ENCODE measurements at regions not wholly inside any gene's neighbourhood (a gene's known extent, or its start where the extent isn't known, plus 50 kb on each side); places are given as distances from the start of the nearest gene placed in this dataset.

GRCh38 chr7:13308423-13308822, 621.0 kb downstream of the ARL4A start:
- no peak for DNase-seq (ENCODE audit: low read depth)
- H3K4me3 ChIP-seq (ENCODE audit: control insufficient read depth, low read depth, low read length), result no peak overlapping the region
- TF ChIP-seq CTCF (IDR thresholded peaks at IDR 0.05; ENCODE audit: control insufficient read depth, insufficient read depth, low read depth, low read length, missing control alignments), result no peak

- no peak for TF ChIP-seq CTCF (IDR thresholded peaks at IDR 0.05; ENCODE audit: control insufficient read depth, insufficient read depth, low read depth, low read length, missing control alignments)
These were observed 622.1 kb downstream of the ARL4A start for GRCh38 chr7:13309535-13309934.

GRCh38 chr7:13312307-13312706, 624.9 kb downstream of the ARL4A start:
- DNase-seq (ENCODE audit: low read depth), result no peak
- H3K4me3 ChIP-seq (ENCODE audit: control insufficient read depth, low read depth, low read length), result no peak overlapping the region
- TF ChIP-seq CTCF (IDR thresholded peaks at IDR 0.05; ENCODE audit: control insufficient read depth, insufficient read depth, low read depth, low read length, missing control alignments), result no peak

More at GRCh38 chr7:13309535-13309934, 622.1 kb downstream of the ARL4A start:
- H3K4me3 ChIP-seq (ENCODE audit: control insufficient read depth, low read depth, low read length), result no peak overlapping the region
- DNase-seq (ENCODE audit: low read depth), result no peak

GRCh38 chr7:13320333-13320732, 632.9 kb downstream of the ARL4A start:
- no peak for TF ChIP-seq CTCF (IDR thresholded peaks at IDR 0.05; ENCODE audit: control insufficient read depth, insufficient read depth, low read depth, low read length, missing control alignments)
- H3K4me3 ChIP-seq (ENCODE audit: control insufficient read depth, low read depth, low read length), result no peak overlapping the region
- no peak for DNase-seq (ENCODE audit: low read depth)

GRCh38 chr7:13321316-13321715, 633.9 kb downstream of the ARL4A start:
- TF ChIP-seq CTCF (IDR thresholded peaks at IDR 0.05; ENCODE audit: control insufficient read depth, insufficient read depth, low read depth, low read length, missing control alignments), result no peak
- no peak for DNase-seq (ENCODE audit: low read depth)
- no peak overlapping the region for H3K4me3 ChIP-seq (ENCODE audit: control insufficient read depth, low read depth, low read length)

- no peak overlapping the region for H3K4me3 ChIP-seq (ENCODE audit: control insufficient read depth, low read depth, low read length)
- TF ChIP-seq CTCF (IDR thresholded peaks at IDR 0.05; ENCODE audit: control insufficient read depth, insufficient read depth, low read depth, low read length, missing control alignments), result no peak
- no peak for DNase-seq (ENCODE audit: low read depth)
These were observed 634.7 kb downstream of the ARL4A start for GRCh38 chr7:13322126-13322525.

- no peak overlapping the region for H3K4me3 ChIP-seq (ENCODE audit: control insufficient read depth, low read depth, low read length)
- TF ChIP-seq CTCF (IDR thresholded peaks at IDR 0.05; ENCODE audit: control insufficient read depth, insufficient read depth, low read depth, low read length, missing control alignments), result no peak
- DNase-seq (ENCODE audit: low read depth), result peak; percentile 78
These were observed 640.2 kb downstream of the ARL4A start for GRCh38 chr7:13327669-13328068.

Measured in AG09309 (cell line).